Calu3 (cell line): ENCODE measurements at regions not wholly inside any gene's neighbourhood (a gene's known extent, or its start where the extent isn't known, plus 50 kb on each side); places are given as distances from the start of the nearest gene placed in this dataset.

Source experiments
- BruUV-seq: library from RNA; stranded (reverse); fragments of 400-500 nt; replicated peaks from 2 replicates; lab custom pipeline; 2021; lab: Mats Ljungman, UMichigan
- CTCF ChIA-PET: fragments of 300-600 bp; sonication (Branson Sonifier 250); formaldehyde crosslinking; loops from one replicate; lab custom pipeline; 2022; ENCODE audit warnings: antibody characterized with exemption; lab: Charles Lee
- DNase-seq: peaks from one replicate; pipeline ENCODE4 v3.0.0; 2022
- H3K27ac Mint-ChIP-seq: one replicate; pipeline ENCODE4 v1.8.0; 2022; ENCODE audit warnings: mixed read lengths; ENCODE audit not compliant: unreplicated experiment
- H3K27me3 Mint-ChIP-seq: one replicate; pipeline ENCODE4 v1.8.0; 2022; ENCODE audit warnings: mixed read lengths; ENCODE audit not compliant: unreplicated experiment
- H3K36me3 Mint-ChIP-seq: one replicate; pipeline ENCODE4 v1.8.0; 2022; ENCODE audit warnings: mild to moderate bottlenecking, moderate library complexity, mixed read lengths; ENCODE audit not compliant: insufficient read depth, unreplicated experiment
- H3K4me1 Mint-ChIP-seq: one replicate; pipeline ENCODE4 v1.8.0; 2022; ENCODE audit warnings: mild to moderate bottlenecking, low read depth, mixed read lengths; ENCODE audit not compliant: unreplicated experiment
- H3K4me3 Mint-ChIP-seq: one replicate; pipeline ENCODE4 v1.8.0; 2022; ENCODE audit warnings: mild to moderate bottlenecking, low read depth, moderate library complexity, mixed read lengths; ENCODE audit not compliant: unreplicated experiment
- H3K9me3 Mint-ChIP-seq: one replicate; pipeline ENCODE4 v1.8.0; 2022; ENCODE audit warnings: low read depth, mixed read lengths; ENCODE audit not compliant: unreplicated experiment
- CTCF ChIP-seq: fragments of 200-600 bp; IDR thresholded peaks from one replicate; pipeline ENCODE4 v1.8.0; 2022; ENCODE audit warnings: antibody characterized with exemption; ENCODE audit not compliant: unreplicated experiment
- intact Hi-C: fragments of 100-400 bp; cut with micrococcal nuclease; formaldehyde crosslinking; loops from one replicate; pipeline ENCODE4 v1.10.0; 2022; ENCODE audit not compliant: unreplicated experiment

- H3K4me1 Mint-ChIP-seq = no peaks in the 10 kb centered on the region
- CTCF ChIA-PET = no interaction called here
- H3K9me3 Mint-ChIP-seq = peaks cover 3% of the 10 kb centered on the region
- H3K27ac Mint-ChIP-seq = no peak overlapping the region
- H3K36me3 Mint-ChIP-seq = no peaks in the 10 kb centered on the region
- TF ChIP-seq CTCF = no peak
- intact Hi-C loops = no loop called here
- no peak for DNase-seq
- no peaks in the 10 kb centered on the region for H3K27me3 Mint-ChIP-seq
- BruUV-seq = no TSS peak
- H3K4me3 Mint-ChIP-seq = no peak overlapping the region
Measured at GRCh38 chr10:128979405-128979804, 487.6 kb upstream of the MGMT start.

GRCh38 chr10:128981251-128981650, 485.8 kb upstream of the MGMT start:
- no TSS peak for BruUV-seq
- no peak for DNase-seq
- H3K27ac Mint-ChIP-seq = no peak overlapping the region
- no peak for TF ChIP-seq CTCF
- CTCF ChIA-PET = no interaction called here
- H3K9me3 Mint-ChIP-seq = no peaks in the 10 kb centered on the region
- no peak overlapping the region for H3K4me3 Mint-ChIP-seq
- H3K36me3 Mint-ChIP-seq = no peaks in the 10 kb centered on the region
- no peaks in the 10 kb centered on the region for H3K27me3 Mint-ChIP-seq
- intact Hi-C loops = no loop called here
- no peaks in the 10 kb centered on the region for H3K4me1 Mint-ChIP-seq

- no TSS peak for BruUV-seq
- DNase-seq = no peak
- CTCF ChIA-PET = no interaction called here
- H3K36me3 Mint-ChIP-seq = no peaks in the 10 kb centered on the region
- no peak overlapping the region for H3K27ac Mint-ChIP-seq
- no peaks in the 10 kb centered on the region for H3K4me1 Mint-ChIP-seq
- H3K4me3 Mint-ChIP-seq = no peak overlapping the region
- no peak for TF ChIP-seq CTCF
- intact Hi-C loops = no loop called here
- H3K27me3 Mint-ChIP-seq = no peaks in the 10 kb centered on the region
- H3K9me3 Mint-ChIP-seq = no peaks in the 10 kb centered on the region
Measured at GRCh38 chr10:128981881-128982615, 485.0 kb upstream of the MGMT start.

GRCh38 chr10:128982616-128982915, 484.5 kb upstream of the MGMT start:
- no peak for DNase-seq
- Mint-ChIP-seq H3K9me3 (no peaks in the 10 kb centered on the region), H3K27me3 (no peaks in the 10 kb centered on the region), H3K4me1 (no peaks in the 10 kb centered on the region), H3K36me3 (no peaks in the 10 kb centered on the region), H3K4me3 (no peak overlapping the region), H3K27ac (no peak overlapping the region)
- no peak for TF ChIP-seq CTCF
- intact Hi-C loops = no loop called here
- no TSS peak for BruUV-seq
- CTCF ChIA-PET = no interaction called here
